Parathyroid adenoma (tissue), 2 donors: ENCODE measurements at regions not wholly inside any gene's neighbourhood (a gene's known extent, or its start where the extent isn't known, plus 50 kb on each side); places are given as distances from the start of the nearest gene placed in this dataset.

Experiments
- H2AFZ ChIP-seq: fragments of 300-600 bp; sonication (generic); one replicate; pipeline ENCODE4 v1.7.0; 2017; ENCODE audit warnings: antibody characterized with exemption, mild to moderate bottlenecking
- H3K27ac ChIP-seq: fragments of 300-600 bp; sonication (generic); one replicate; pipeline ENCODE4 v1.7.0; 2017
- H3K27me3 ChIP-seq: fragments of 300-600 bp; sonication (generic); one replicate; pipeline ENCODE4 v1.7.0; 2017; ENCODE audit warnings: low read length; ENCODE audit not compliant: control insufficient read depth, insufficient read depth
- H3K36me3 ChIP-seq: fragments of 300-600 bp; sonication (generic); one replicate; pipeline ENCODE4 v1.7.0; 2017; ENCODE audit warnings: low read length; ENCODE audit not compliant: control insufficient read depth, insufficient read depth
- H3K4me1 ChIP-seq: fragments of 300-600 bp; sonication (generic); one replicate; pipeline ENCODE4 v1.7.0; 2017; ENCODE audit warnings: control low read depth
- H3K4me2 ChIP-seq: fragments of 300-600 bp; sonication (generic); one replicate; pipeline ENCODE4 v1.7.0; 2017; ENCODE audit warnings: low read length
- H3K4me3 ChIP-seq: fragments of 300-600 bp; sonication (generic); one replicate; pipeline ENCODE4 v1.7.0; 2017; ENCODE audit warnings: low read depth, low read length
- H3K79me2 ChIP-seq: fragments of 300-600 bp; sonication (generic); one replicate; pipeline ENCODE4 v1.7.0; 2017; ENCODE audit warnings: control low read depth
- H3K9ac ChIP-seq: fragments of 300-600 bp; sonication (generic); one replicate; pipeline ENCODE4 v1.7.0; 2017; ENCODE audit warnings: mild to moderate bottlenecking
- H3K9me3 ChIP-seq: fragments of 300-600 bp; sonication (generic); one replicate; pipeline ENCODE4 v1.7.0; 2017; ENCODE audit warnings: low read length; ENCODE audit not compliant: control insufficient read depth
- TF ChIP-seq, protein P1 (sequence below): fragments of 300-600 bp; sonication (generic); IDR thresholded peaks from one replicate; pipeline ENCODE4 v1.7.0; 2017; ENCODE audit warnings: antibody characterized with exemption, mild to moderate bottlenecking
- donor health status: primary hyperparathyroidism.

DNA sequence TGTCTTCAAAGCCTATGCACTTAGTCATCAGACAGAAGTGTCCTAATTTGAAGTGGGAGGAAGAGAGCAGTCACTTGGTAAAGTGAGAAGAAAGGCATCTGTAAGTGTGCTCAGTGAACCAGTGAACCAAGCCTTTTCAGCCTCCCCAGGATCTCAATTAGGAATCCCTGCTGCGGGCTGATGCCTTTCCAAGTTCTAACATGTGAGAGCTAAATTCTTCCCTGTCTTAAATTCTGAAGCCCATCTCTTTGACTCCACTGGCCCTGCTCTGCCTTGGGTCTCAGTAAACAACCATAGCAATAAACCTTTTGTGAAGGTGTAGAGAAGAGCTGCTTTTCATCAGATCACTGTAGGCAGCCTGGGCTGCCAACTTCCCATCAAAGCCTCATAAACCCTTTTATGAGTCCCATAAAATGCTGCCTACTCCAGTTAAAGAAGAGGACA, 701.2 kb upstream of the LCORL start:
- Histone ChIP-seq H3K4me3 (no peak overlapping the region), H2AFZ (no peak overlapping the region), H3K4me1 (no peaks in the 10 kb centered on the region), H3K27ac (no peak overlapping the region), H3K9me3 (no peaks in the 10 kb centered on the region), H3K9ac (no peak overlapping the region), H3K4me2 (no peak overlapping the region), H3K36me3 (no peaks in the 10 kb centered on the region), H3K27me3 (no peaks in the 10 kb centered on the region), H3K79me2 (no peaks in the 10 kb centered on the region)
- TF ChIP-seq, protein P1, sequence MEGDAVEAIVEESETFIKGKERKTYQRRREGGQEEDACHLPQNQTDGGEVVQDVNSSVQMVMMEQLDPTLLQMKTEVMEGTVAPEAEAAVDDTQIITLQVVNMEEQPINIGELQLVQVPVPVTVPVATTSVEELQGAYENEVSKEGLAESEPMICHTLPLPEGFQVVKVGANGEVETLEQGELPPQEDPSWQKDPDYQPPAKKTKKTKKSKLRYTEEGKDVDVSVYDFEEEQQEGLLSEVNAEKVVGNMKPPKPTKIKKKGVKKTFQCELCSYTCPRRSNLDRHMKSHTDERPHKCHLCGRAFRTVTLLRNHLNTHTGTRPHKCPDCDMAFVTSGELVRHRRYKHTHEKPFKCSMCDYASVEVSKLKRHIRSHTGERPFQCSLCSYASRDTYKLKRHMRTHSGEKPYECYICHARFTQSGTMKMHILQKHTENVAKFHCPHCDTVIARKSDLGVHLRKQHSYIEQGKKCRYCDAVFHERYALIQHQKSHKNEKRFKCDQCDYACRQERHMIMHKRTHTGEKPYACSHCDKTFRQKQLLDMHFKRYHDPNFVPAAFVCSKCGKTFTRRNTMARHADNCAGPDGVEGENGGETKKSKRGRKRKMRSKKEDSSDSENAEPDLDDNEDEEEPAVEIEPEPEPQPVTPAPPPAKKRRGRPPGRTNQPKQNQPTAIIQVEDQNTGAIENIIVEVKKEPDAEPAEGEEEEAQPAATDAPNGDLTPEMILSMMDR: no peak

DNA sequence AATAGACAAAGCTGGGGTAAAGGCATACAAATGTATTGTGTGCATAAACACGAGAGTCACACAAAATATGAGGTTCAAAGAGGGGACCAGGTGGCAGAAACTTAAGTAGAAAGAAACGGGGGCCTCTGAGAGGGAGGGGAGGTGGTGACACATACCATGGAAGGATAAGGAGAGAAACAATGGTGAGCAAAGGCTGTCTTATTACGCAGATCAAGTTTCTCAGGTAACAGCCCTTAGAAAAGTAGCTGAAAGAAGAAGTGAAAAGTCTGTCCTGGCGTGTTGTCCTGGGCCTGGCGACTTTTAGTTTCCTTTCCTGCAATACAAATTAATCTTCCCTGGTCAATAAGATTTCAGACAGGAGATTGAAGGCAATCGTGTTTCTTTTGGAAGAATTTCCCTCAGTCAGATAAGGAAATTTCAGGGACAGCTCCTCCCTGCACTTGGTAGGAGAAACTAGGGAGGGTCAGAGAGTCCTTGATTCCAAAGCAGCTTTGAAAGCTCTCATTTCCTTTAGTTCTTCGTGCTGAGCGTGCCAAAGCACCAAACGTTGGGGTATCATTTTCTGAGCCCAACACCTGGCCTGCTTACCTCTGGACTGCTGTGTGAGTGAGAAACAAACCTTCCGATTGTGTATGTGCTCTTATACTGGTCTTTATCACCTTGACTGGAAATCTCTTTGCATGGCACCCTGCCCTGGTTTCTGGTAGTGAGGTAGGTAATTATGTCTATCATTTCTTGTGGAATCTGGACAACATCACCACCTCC, 676.7 kb upstream of the LCORL start:
- TF ChIP-seq, protein P1: no peak
- no peaks in the 10 kb centered on the region for H3K36me3 ChIP-seq
- no peaks in the 10 kb centered on the region for H3K9me3 ChIP-seq
- H2AFZ ChIP-seq: no peak overlapping the region
- no peak overlapping the region for H3K27ac ChIP-seq
- H3K27me3 ChIP-seq: no peaks in the 10 kb centered on the region
- no peak overlapping the region for H3K4me3 ChIP-seq
- no peak overlapping the region for H3K9ac ChIP-seq
- no peak overlapping the region for H3K4me2 ChIP-seq
- no peaks in the 10 kb centered on the region for H3K4me1 ChIP-seq
- H3K79me2 ChIP-seq: no peaks in the 10 kb centered on the region

DNA sequence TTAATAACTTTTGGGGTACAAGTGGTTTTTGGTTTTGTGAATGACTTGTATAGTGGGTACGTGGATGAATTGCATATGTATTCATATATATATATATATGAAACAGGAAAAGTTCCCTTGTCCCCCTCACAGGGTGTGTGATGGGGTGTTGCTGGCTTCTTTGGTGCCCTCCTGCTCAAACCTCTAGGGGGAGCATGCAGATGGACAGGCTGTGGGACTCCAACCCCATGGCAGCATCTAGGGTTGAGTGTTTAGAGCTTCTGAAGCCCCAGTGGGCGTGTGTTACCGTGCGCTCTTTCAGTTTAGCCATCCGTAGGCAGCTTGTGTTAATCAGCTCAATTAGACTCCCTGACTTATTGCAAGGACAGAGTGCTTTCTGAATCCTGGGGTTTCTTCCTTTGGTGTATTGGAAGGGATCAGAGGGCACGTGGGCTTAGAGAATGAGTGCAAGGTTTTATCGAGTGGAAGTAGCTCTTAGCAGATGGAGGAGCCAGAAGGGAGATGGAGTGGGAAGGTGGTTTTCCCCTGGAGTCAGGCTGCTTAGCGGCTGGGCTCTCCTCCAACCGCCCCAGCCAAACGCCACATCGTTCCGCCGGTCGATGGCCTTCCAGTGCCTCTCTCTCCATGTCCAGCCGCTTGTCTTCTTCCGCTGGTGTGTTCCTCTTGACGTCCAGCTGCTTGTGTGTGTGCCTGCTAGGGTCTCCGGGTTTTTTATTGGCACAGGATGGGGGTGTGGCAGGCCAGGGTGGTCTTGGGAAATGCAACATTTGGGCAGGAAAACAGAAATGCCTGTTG, 674.4 kb upstream of the LCORL start:
- no peak overlapping the region for H3K9ac ChIP-seq
- no peaks in the 10 kb centered on the region for H3K9me3 ChIP-seq
- no peaks in the 10 kb centered on the region for H3K79me2 ChIP-seq
- H3K4me3 ChIP-seq: no peak overlapping the region
- TF ChIP-seq, protein P1: no peak
- H3K27ac ChIP-seq: no peak overlapping the region
- H3K4me1 ChIP-seq: no peaks in the 10 kb centered on the region
- no peak overlapping the region for H2AFZ ChIP-seq
- no peaks in the 10 kb centered on the region for H3K27me3 ChIP-seq
- H3K4me2 ChIP-seq: no peak overlapping the region
- no peaks in the 10 kb centered on the region for H3K36me3 ChIP-seq

DNA sequence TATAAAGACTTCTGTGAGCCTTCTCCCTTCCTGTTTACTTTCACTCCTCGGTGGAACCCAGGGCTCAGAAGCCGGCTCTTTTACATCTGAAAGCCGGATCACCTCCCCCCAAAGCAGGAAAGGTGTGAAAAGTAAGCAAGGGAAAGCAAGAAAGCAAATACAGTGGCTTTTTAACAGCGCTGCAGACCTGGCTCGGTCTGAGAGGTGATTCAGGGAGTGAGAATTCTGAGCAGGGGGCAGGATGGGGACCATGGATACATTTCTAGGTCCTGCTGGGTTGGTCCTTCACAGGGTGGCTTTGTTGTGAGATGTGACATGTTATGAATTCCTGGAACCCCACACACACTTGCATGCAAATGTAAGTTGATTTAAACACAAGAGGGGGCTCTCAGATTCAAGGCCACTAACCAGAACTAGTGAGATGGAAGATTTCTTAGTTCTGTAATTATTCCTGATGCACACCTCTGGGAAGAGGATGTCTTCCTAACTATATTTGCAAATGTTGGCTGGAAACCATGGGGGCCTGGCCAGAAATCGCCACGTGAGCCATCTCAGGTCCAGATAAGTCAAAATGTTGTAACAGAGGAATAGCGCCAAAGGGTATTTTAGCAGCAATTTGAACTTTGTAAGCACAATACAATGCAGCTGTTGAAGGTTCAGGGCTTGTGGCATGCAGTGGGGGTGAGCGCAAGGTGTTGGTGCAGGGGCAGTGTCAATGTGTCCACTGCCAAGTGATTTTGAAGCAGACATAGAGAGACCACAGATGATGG, 670.1 kb upstream of the LCORL start:
- no peak overlapping the region for H3K27ac ChIP-seq
- TF ChIP-seq, protein P1: no peak
- no peak overlapping the region for H2AFZ ChIP-seq
- no peaks in the 10 kb centered on the region for H3K4me1 ChIP-seq
- H3K27me3 ChIP-seq: no peaks in the 10 kb centered on the region
- no peaks in the 10 kb centered on the region for H3K9me3 ChIP-seq
- H3K9ac ChIP-seq: no peak overlapping the region
- H3K36me3 ChIP-seq: no peaks in the 10 kb centered on the region
- no peak overlapping the region for H3K4me2 ChIP-seq
- H3K4me3 ChIP-seq: no peak overlapping the region
- no peaks in the 10 kb centered on the region for H3K79me2 ChIP-seq
